Naive thymus-derived CD8-positive, alpha-beta T cell (primary cell): ENCODE measurements at regions not wholly inside any gene's neighbourhood (a gene's known extent, or its start where the extent isn't known, plus 50 kb on each side); places are given as distances from the start of the nearest gene placed in this dataset.

Experiments used
- ATAC-seq, 2 donors: fragments of 150-1000 bp; cut with Tn5 transposase in 1 of 2; sonication (Bioruptor Pico), chemical (Tn5 transposase) in 1 of 2; 1 replicate in 1 of 2; 2 replicates in 1 of 2; pipeline ENCODE4 v1.10.0; 2021; ENCODE audit warnings: mild to moderate bottlenecking in 2 of 2, moderate library complexity in 2 of 2
- POLR2A ChIA-PET: fragments of 350-600 bp; sonication (Branson Sonifier 250); formaldehyde crosslinking; loops from one replicate; lab custom pipeline; 2021; ENCODE audit warnings: antibody characterized with exemption; lab: Charles Lee
- DNase-seq, 10 donors: peaks; one replicate each; pipeline versions ENCODE4 v3.0.0 to v3.0.0-alpha.2; 2020 to 2022
- H3K27ac Mint-ChIP-seq, 10 donors: one replicate each; pipeline ENCODE4 v1.8.0; 2020 to 2022; ENCODE audit warnings: mild to moderate bottlenecking in 10 of 10, mixed read lengths in 10 of 10, moderate library complexity in 4 of 10, inconsistent platforms in 1 of 10
- H3K27me3 Mint-ChIP-seq, 5 donors: one replicate each; pipeline ENCODE4 v1.8.0; 2021 to 2022; ENCODE audit warnings: mixed read lengths in 5 of 5
- H3K36me3 Mint-ChIP-seq, 3 donors: one replicate each; pipeline ENCODE4 v1.8.0; 2020 to 2022; ENCODE audit warnings: mixed read lengths in 3 of 3, mild to moderate bottlenecking in 2 of 3, inconsistent platforms in 1 of 3
- H3K4me1 Mint-ChIP-seq, 4 donors: one replicate each; pipeline ENCODE4 v1.8.0; 2021 to 2022; ENCODE audit warnings: mixed read lengths in 4 of 4
- H3K4me3 Mint-ChIP-seq, 10 donors: one replicate each; pipeline ENCODE4 v1.8.0; 2020 to 2022; ENCODE audit warnings: mild to moderate bottlenecking in 10 of 10, mixed read lengths in 10 of 10, moderate library complexity in 6 of 10, inconsistent platforms in 1 of 10
- H3K9me3 Mint-ChIP-seq, 9 donors: one replicate each; pipeline ENCODE4 v1.8.0; 2020 to 2022; ENCODE audit warnings: mixed read lengths in 9 of 9, mild to moderate bottlenecking in 3 of 9, inconsistent platforms in 1 of 9, moderate library complexity in 1 of 9

GRCh38 chr9:17994695-17995425, 416.0 kb downstream of the SH3GL2 start:
- DNase-seq (no peak), ATAC-seq (no peak)
- Mint-ChIP-seq H3K4me1 (no peaks in the 10 kb centered on the region), H3K4me3 (no peak overlapping the region), H3K27me3 (no peaks in the 10 kb centered on the region), H3K9me3 (peaks cover 0 to 9% (median 0%) of the 10 kb centered on the region in 9 donors), H3K36me3 (no peaks in the 10 kb centered on the region), H3K27ac (no peak overlapping the region)
- POLR2A ChIA-PET: no interaction called here

- no peak overlapping the region for H3K27ac Mint-ChIP-seq
- no peaks in the 10 kb centered on the region for H3K36me3 Mint-ChIP-seq
- ATAC-seq (no peak), DNase-seq (no peak)
- no peak overlapping the region for H3K4me3 Mint-ChIP-seq
- H3K27me3 Mint-ChIP-seq: no peaks in the 10 kb centered on the region
- no peaks in the 10 kb centered on the region for H3K4me1 Mint-ChIP-seq
- peaks cover 0 to 9% (median 0%) of the 10 kb centered on the region in 9 donors for H3K9me3 Mint-ChIP-seq
- POLR2A ChIA-PET: no interaction called here
Observed at GRCh38 chr9:17996728-17997127, 417.9 kb downstream of the SH3GL2 start.

GRCh38 chr9:18002718-18003438, 424.0 kb downstream of the SH3GL2 start:
- ATAC-seq: no peak
- H3K4me1 Mint-ChIP-seq: no peaks in the 10 kb centered on the region
- peaks cover 0 to 19% (median 0%) of the 10 kb centered on the region in 9 donors for H3K9me3 Mint-ChIP-seq
- DNase-seq: no peak
- no peaks in the 10 kb centered on the region for H3K36me3 Mint-ChIP-seq
- no peak overlapping the region for H3K27ac Mint-ChIP-seq
- no peaks in the 10 kb centered on the region for H3K27me3 Mint-ChIP-seq
- no peak overlapping the region for H3K4me3 Mint-ChIP-seq
- POLR2A ChIA-PET: no interaction called here

GRCh38 chr9:18006591-18006990, 427.7 kb downstream of the SH3GL2 start:
- ATAC-seq (no peak), DNase-seq (no peak)
- H3K4me1 Mint-ChIP-seq: no peaks in the 10 kb centered on the region
- no peaks in the 10 kb centered on the region for H3K27me3 Mint-ChIP-seq
- no peak overlapping the region for H3K27ac Mint-ChIP-seq
- peaks cover 0 to 21% (median 0%) of the 10 kb centered on the region in 9 donors for H3K9me3 Mint-ChIP-seq
- H3K4me3 Mint-ChIP-seq: no peak overlapping the region
- POLR2A ChIA-PET: no interaction called here
- H3K36me3 Mint-ChIP-seq: no peaks in the 10 kb centered on the region

GRCh38 chr9:18007621-18008020, 428.8 kb downstream of the SH3GL2 start:
- H3K4me3 Mint-ChIP-seq: no peak overlapping the region
- H3K36me3 Mint-ChIP-seq: no peaks in the 10 kb centered on the region
- DNase-seq (no peak), ATAC-seq (no peak)
- H3K4me1 Mint-ChIP-seq: no peaks in the 10 kb centered on the region
- peaks cover 0 to 21% (median 0%) of the 10 kb centered on the region in 9 donors for H3K9me3 Mint-ChIP-seq
- H3K27ac Mint-ChIP-seq: no peak overlapping the region
- POLR2A ChIA-PET: no interaction called here
- no peaks in the 10 kb centered on the region for H3K27me3 Mint-ChIP-seq

- Mint-ChIP-seq H3K27me3 (no peaks in the 10 kb centered on the region), H3K27ac (no peak overlapping the region), H3K9me3 (peaks cover 0 to 9% (median 0%) of the 10 kb centered on the region in 9 donors), H3K4me3 (no peak overlapping the region), H3K36me3 (no peaks in the 10 kb centered on the region), H3K4me1 (no peaks in the 10 kb centered on the region)
- no peak for ATAC-seq
- POLR2A ChIA-PET: no interaction called here
- DNase-seq: no peak
Observed at GRCh38 chr9:18009902-18010301, 431.0 kb downstream of the SH3GL2 start.

- DNase-seq: no peak
- Mint-ChIP-seq H3K36me3 (no peaks in the 10 kb centered on the region), H3K27ac (no peak overlapping the region), H3K27me3 (no peaks in the 10 kb centered on the region), H3K9me3 (peaks cover 0 to 9% (median 0%) of the 10 kb centered on the region in 9 donors), H3K4me3 (no peak overlapping the region), H3K4me1 (no peaks in the 10 kb centered on the region)
- POLR2A ChIA-PET: no interaction called here
- ATAC-seq: no peak
Observed at GRCh38 chr9:18010492-18010891, 431.6 kb downstream of the SH3GL2 start.

- H3K36me3 Mint-ChIP-seq: no peaks in the 10 kb centered on the region
- POLR2A ChIA-PET: no interaction called here
- no peak overlapping the region for H3K4me3 Mint-ChIP-seq
- no peak overlapping the region for H3K27ac Mint-ChIP-seq
- H3K27me3 Mint-ChIP-seq: no peaks in the 10 kb centered on the region
- no peaks in the 10 kb centered on the region for H3K4me1 Mint-ChIP-seq
- no peak for DNase-seq
- H3K9me3 Mint-ChIP-seq: peaks cover 0 to 9% (median 0%) of the 10 kb centered on the region in 9 donors
- ATAC-seq: no peak
Observed at GRCh38 chr9:18012170-18012569, 433.3 kb downstream of the SH3GL2 start.

GRCh38 chr9:18014556-18014955, 435.7 kb downstream of the SH3GL2 start:
- Mint-ChIP-seq H3K27ac (no peak overlapping the region), H3K4me1 (no peaks in the 10 kb centered on the region), H3K9me3 (peaks cover 0 to 15% (median 7%) of the 10 kb centered on the region in 9 donors), H3K27me3 (no peaks in the 10 kb centered on the region), H3K36me3 (no peaks in the 10 kb centered on the region), H3K4me3 (no peak overlapping the region)
- ATAC-seq (no peak), DNase-seq (no peak)
- POLR2A ChIA-PET: no interaction called here

GRCh38 chr9:18015116-18015515, 436.2 kb downstream of the SH3GL2 start:
- no peaks in the 10 kb centered on the region for H3K4me1 Mint-ChIP-seq
- no peak for DNase-seq
- H3K9me3 Mint-ChIP-seq: peaks cover 0 to 20% (median 4%) of the 10 kb centered on the region in 9 donors
- no peak overlapping the region for H3K4me3 Mint-ChIP-seq
- no peaks in the 10 kb centered on the region for H3K36me3 Mint-ChIP-seq
- no peaks in the 10 kb centered on the region for H3K27me3 Mint-ChIP-seq
- POLR2A ChIA-PET: no interaction called here
- ATAC-seq: no peak
- H3K27ac Mint-ChIP-seq: no peak overlapping the region

GRCh38 chr9:18017136-18017535, 438.3 kb downstream of the SH3GL2 start:
- Mint-ChIP-seq H3K27ac (no peak overlapping the region), H3K36me3 (no peaks in the 10 kb centered on the region), H3K27me3 (no peaks in the 10 kb centered on the region), H3K4me1 (no peaks in the 10 kb centered on the region), H3K4me3 (no peak overlapping the region), H3K9me3 (peaks cover 0 to 25% (median 7%) of the 10 kb centered on the region in 9 donors)
- ATAC-seq: no peak
- POLR2A ChIA-PET: no interaction called here
- DNase-seq: no peak

GRCh38 chr9:18018221-18018620, 439.4 kb downstream of the SH3GL2 start:
- DNase-seq (no peak), ATAC-seq (no peak)
- no peak overlapping the region for H3K27ac Mint-ChIP-seq
- H3K4me3 Mint-ChIP-seq: no peak overlapping the region
- peaks cover 0 to 25% (median 8%) of the 10 kb centered on the region in 9 donors for H3K9me3 Mint-ChIP-seq
- POLR2A ChIA-PET: no interaction called here
- no peaks in the 10 kb centered on the region for H3K4me1 Mint-ChIP-seq
- H3K27me3 Mint-ChIP-seq: no peaks in the 10 kb centered on the region
- H3K36me3 Mint-ChIP-seq: no peaks in the 10 kb centered on the region

GRCh38 chr9:18018661-18019060, 439.8 kb downstream of the SH3GL2 start:
- Mint-ChIP-seq H3K9me3 (peaks cover 0 to 25% (median 8%) of the 10 kb centered on the region in 9 donors), H3K4me1 (no peaks in the 10 kb centered on the region), H3K27ac (no peak overlapping the region), H3K4me3 (no peak overlapping the region), H3K27me3 (no peaks in the 10 kb centered on the region), H3K36me3 (no peaks in the 10 kb centered on the region)
- ATAC-seq (no peak), DNase-seq (no peak)
- POLR2A ChIA-PET: no interaction called here
